ENCODE measurements at regions not wholly inside any gene's neighbourhood (a gene's known extent, or its start where the extent isn't known, plus 50 kb on each side); places are given as distances from the start of the nearest gene placed in this dataset.

GRCh38 chr3:141418751-141419150, 50.4 kb downstream of the ZBTB38 start:
- no peak for DNase-seq
- Mint-ChIP-seq H3K9me3 (peaks cover 0 to 5% (median 0%) of the 10 kb centered on the region in 7 donors), H3K4me3 (no peak overlapping the region), H3K27me3 (no peaks in the 10 kb centered on the region), H3K4me1 (peaks cover 5 to 11% (median 11%) of the 10 kb centered on the region in 3 donors), H3K36me3 (peaks cover 34% of the 10 kb centered on the region in 2 donors), H3K27ac (no peak overlapping the region)
- ATAC-seq (ENCODE audit: low read depth in 2 of 2): no peak

DNA sequence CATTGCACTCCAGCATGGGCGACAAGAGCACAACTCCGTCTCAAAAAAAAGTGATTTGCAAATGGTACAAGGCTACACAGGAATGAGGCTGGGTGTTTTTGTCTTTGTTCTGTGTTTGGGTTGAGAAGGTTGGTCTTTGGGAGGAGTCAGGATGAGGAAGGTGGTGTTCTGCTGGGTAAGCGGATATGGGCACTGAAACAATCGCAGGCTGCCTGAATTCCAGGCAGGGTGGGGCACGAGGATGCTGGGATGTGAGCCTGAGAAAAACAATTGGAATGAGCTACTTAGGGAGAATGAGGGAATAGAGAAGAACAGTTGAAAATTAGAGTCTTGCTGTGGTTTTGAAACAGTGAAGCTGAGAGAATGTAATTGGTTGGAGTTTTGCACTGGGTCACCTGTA, 51.6 kb downstream of the ZBTB38 start:
- peaks cover 23 to 26% of the 10 kb centered on the region in 2 donors for H3K36me3 Mint-ChIP-seq

DNA sequence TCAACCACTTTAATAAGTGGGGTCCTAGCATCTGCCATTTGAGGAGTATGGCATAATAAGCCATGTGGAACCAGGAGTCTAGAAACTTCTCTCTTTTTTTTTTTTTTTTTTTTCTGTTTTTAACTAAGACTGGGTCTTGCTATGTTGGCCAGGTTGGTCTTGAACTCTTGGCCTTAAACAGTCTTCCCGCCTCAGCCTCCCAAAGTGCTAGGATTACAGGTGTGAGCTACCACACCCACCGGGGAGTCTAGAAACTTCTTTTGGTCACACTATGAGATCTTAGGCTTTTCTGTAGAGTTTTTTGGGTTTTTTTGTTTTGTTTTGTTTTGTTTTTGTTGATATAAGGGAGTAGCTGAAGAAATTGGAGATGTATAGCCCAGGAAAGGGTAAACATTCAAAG, 52.9 kb downstream of the ZBTB38 start:
- Mint-ChIP-seq H3K4me1 (peaks cover 5 to 11% (median 11%) of the 10 kb centered on the region in 3 donors), H3K9me3 (peaks cover 0 to 5% (median 0%) of the 10 kb centered on the region in 7 donors), H3K36me3 (peaks cover 19 to 24% of the 10 kb centered on the region in 2 donors)

More for the DNA sequence above, 51.6 kb downstream of the ZBTB38 start:
- ATAC-seq (ENCODE audit: low read depth in 2 of 2) (no peak), DNase-seq (no peak)
- H3K4me1 Mint-ChIP-seq: peaks cover 5 to 11% (median 11%) of the 10 kb centered on the region in 3 donors
- no peaks in the 10 kb centered on the region for H3K27me3 Mint-ChIP-seq
- peak overlapping the region in 1 of 6 donors; percentile 67 for H3K27ac Mint-ChIP-seq
- peaks cover 0 to 5% (median 0%) of the 10 kb centered on the region in 7 donors for H3K9me3 Mint-ChIP-seq
- no peak overlapping the region for H3K4me3 Mint-ChIP-seq

DNA sequence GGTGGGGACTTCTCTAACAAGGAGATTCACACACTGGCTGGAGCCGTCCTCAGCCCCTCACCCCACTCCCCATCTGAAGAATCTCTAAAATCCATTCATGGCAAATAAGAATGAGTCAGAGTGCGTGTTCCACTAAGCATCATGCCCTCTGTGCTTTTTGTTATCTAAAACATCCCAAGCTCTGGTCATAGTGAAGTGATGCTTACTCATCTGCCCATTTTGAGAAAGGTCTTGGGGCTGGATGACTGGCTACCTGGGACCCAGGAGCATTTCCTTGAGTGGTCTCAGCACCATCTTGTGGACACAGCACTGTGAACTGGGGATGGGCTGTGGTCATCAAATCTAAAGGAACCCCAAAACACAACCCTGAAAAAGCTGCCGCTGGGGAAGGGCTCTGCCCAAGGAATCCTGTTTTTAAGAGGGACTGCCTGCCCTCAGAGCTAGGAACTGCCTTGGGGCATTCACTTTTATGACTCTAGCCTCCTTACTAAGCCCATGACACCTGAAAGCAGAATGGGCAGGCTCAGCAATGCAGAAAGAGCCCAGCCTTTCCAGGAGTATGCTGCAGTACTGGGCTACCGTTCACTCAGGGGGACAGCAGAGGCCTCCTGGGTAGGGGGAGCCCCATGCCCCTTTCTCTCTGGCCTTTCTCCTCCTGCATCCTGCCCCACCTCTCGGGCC, 53.5 kb downstream of the ZBTB38 start:
- Mint-ChIP-seq H3K27me3 (no peaks in the 10 kb centered on the region), H3K9me3 (peaks cover 0 to 5% (median 0%) of the 10 kb centered on the region in 7 donors), H3K4me1 (peaks cover 5 to 11% (median 11%) of the 10 kb centered on the region in 3 donors), H3K27ac (no peak overlapping the region), H3K4me3 (no peak overlapping the region), H3K36me3 (peaks cover 14 to 24% of the 10 kb centered on the region in 2 donors)
- DNase-seq: no peak
- ATAC-seq (ENCODE audit: low read depth in 2 of 2): no peak

More for the DNA sequence above, 52.9 kb downstream of the ZBTB38 start:
- Mint-ChIP-seq H3K27me3 (no peaks in the 10 kb centered on the region), H3K27ac (no peak overlapping the region), H3K4me3 (no peak overlapping the region)
- DNase-seq (no peak), ATAC-seq (ENCODE audit: low read depth in 2 of 2) (no peak)

GRCh38 chr3:141422961-141423582, 54.8 kb downstream of the ZBTB38 start:
- Mint-ChIP-seq H3K36me3 (peaks cover 13 to 18% of the 10 kb centered on the region in 2 donors), H3K4me1 (peaks cover 5 to 11% (median 11%) of the 10 kb centered on the region in 3 donors), H3K27ac (no peak overlapping the region), H3K9me3 (peaks cover 0 to 5% (median 0%) of the 10 kb centered on the region in 7 donors), H3K27me3 (no peaks in the 10 kb centered on the region), H3K4me3 (no peak overlapping the region)
- no peak for ATAC-seq (ENCODE audit: low read depth in 2 of 2)
- DNase-seq: no peak

- DNase-seq (no peak), ATAC-seq (ENCODE audit: low read depth in 2 of 2) (no peak)
- Mint-ChIP-seq H3K9me3 (no peaks in the 10 kb centered on the region), H3K4me1 (peaks cover 0 to 5% (median 0%) of the 10 kb centered on the region in 3 donors), H3K4me3 (no peak overlapping the region), H3K27me3 (no peaks in the 10 kb centered on the region), H3K27ac (no peak overlapping the region), H3K36me3 (peaks cover 7 to 8% of the 10 kb centered on the region in 2 donors)
These were observed 57.4 kb downstream of the ZBTB38 start for GRCh38 chr3:141425523-141426233.

DNA sequence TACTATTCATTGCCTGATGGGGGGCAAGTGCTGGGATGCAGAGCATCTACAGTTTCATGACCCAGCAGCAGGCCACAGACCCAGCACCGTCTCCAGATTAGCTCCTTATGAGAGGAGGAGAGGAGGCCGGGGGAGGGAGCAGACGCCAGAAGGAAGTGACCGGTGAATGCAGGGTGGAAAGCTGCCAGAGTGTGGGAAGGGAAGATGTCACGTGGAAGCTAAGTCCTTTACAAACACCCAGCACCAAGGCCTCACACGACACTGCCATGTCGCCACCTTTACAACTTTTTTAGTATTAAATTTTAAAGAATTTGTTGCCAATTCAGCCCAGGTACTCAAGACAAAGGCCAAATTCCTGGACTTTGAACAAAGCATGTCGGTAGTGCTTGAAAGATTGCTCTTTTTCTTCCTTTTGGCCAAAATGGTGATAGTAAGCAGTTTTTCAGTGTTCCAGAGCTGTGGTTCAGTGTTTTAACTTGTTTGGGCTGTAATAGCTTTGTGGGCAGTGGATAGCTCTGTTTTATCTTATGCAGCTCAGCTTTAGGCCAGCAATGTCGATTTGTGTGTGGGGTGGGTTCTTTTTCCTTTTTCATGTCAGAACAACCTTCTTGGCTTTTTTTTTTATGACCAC, 58.2 kb downstream of the ZBTB38 start:
- no peaks in the 10 kb centered on the region for H3K27me3 Mint-ChIP-seq
- DNase-seq: no peak
- no peaks in the 10 kb centered on the region for H3K9me3 Mint-ChIP-seq
- peak overlapping the region in 1 of 6 donors; percentile 87 for H3K27ac Mint-ChIP-seq
- H3K36me3 Mint-ChIP-seq: peaks cover 7 to 8% of the 10 kb centered on the region in 2 donors
- H3K4me3 Mint-ChIP-seq: no peak overlapping the region
- peaks cover 0 to 2% (median 0%) of the 10 kb centered on the region in 3 donors for H3K4me1 Mint-ChIP-seq
- no peak for ATAC-seq (ENCODE audit: low read depth in 2 of 2)

GRCh38 chr3:141427764-141428163, 59.1 kb upstream of the RASA2 start:
- H3K27me3 Mint-ChIP-seq: no peaks in the 10 kb centered on the region

GRCh38 chr3:141429371-141430035, 57.3 kb upstream of the RASA2 start:
- Mint-ChIP-seq H3K4me1 (peaks cover 4 to 6% (median 5%) of the 10 kb centered on the region in 3 donors), H3K27ac (peak overlapping the region in 1 of 6 donors; percentile 1), H3K4me3 (no peak overlapping the region), H3K36me3 (peaks cover 0 to 8% of the 10 kb centered on the region in 2 donors), H3K9me3 (no peaks in the 10 kb centered on the region), H3K27me3 (no peaks in the 10 kb centered on the region)
- DNase-seq (no peak), ATAC-seq (ENCODE audit: low read depth in 2 of 2) (no peak)

More at GRCh38 chr3:141427764-141428163, 59.1 kb upstream of the RASA2 start:
- Mint-ChIP-seq H3K36me3 (peaks cover 7 to 8% of the 10 kb centered on the region in 2 donors), H3K27ac (no peak overlapping the region), H3K4me1 (no peaks in the 10 kb centered on the region), H3K9me3 (no peaks in the 10 kb centered on the region), H3K4me3 (no peak overlapping the region)
- no peak for DNase-seq
- no peak for ATAC-seq (ENCODE audit: low read depth in 2 of 2)

GRCh38 chr3:141430316-141430715, 56.5 kb upstream of the RASA2 start:
- Mint-ChIP-seq H3K9me3 (no peaks in the 10 kb centered on the region), H3K27me3 (no peaks in the 10 kb centered on the region), H3K4me1 (peaks cover 4 to 6% (median 5%) of the 10 kb centered on the region in 3 donors), H3K27ac (no peak overlapping the region), H3K4me3 (no peak overlapping the region), H3K36me3 (peaks cover 0 to 8% of the 10 kb centered on the region in 2 donors)
- ATAC-seq (ENCODE audit: low read depth in 2 of 2) (no peak), DNase-seq (no peak)

DNA sequence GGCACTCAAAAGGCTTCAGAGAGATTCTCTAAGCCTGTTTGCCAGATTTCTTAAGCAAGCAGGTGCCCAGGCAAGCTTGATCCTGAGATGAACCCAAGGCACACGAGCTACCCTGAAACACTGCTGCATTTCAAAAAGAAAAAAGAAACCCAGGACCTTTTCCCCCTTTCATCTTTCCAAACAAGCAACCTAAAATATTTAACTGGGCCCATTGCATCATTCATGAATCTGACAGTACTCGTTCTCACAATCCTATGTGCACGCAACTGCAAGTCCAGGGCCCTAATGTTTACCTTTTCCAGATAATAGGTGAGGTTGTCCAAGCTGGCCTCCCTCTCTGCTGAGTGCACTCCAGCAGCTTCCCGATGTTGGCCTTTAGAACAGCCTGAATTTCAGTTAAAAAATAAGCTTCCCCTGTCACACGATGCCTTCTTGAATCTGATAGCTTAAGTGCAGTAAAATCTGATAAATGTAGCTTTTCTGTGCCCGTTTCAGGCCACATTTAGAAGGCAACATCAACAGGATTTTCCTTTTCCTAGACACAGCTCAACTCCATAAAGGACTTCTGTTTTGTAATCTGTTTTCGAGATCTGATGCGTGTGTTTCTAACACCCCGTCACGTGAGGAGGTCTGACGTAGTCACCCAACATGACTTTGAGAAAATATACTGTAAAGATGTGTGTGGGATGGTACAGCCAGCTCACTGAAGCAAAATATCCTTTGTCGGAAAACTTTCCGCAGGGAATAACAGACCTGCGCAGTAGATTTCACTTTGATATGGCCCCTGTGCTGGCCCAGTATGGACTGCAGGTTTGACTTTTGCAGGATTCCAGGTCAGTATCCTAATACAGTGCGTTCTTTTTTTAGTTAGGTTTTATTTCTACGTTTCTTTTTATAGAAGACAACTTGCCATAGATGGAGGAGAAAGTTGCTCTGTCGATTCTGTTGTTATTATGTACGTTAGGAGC, 55.1 kb upstream of the RASA2 start:
- no peaks in the 10 kb centered on the region for H3K9me3 Mint-ChIP-seq
- no peak overlapping the region for H3K4me3 Mint-ChIP-seq
- no peak for ATAC-seq (ENCODE audit: low read depth in 2 of 2)
- peak overlapping the region in 1 of 6 donors; percentile 43 for H3K27ac Mint-ChIP-seq
- DNase-seq: no peak
- peaks cover 4 to 6% (median 5%) of the 10 kb centered on the region in 3 donors for H3K4me1 Mint-ChIP-seq
- no peaks in the 10 kb centered on the region for H3K27me3 Mint-ChIP-seq
- H3K36me3 Mint-ChIP-seq: peaks cover 0 to 8% of the 10 kb centered on the region in 2 donors

DNA sequence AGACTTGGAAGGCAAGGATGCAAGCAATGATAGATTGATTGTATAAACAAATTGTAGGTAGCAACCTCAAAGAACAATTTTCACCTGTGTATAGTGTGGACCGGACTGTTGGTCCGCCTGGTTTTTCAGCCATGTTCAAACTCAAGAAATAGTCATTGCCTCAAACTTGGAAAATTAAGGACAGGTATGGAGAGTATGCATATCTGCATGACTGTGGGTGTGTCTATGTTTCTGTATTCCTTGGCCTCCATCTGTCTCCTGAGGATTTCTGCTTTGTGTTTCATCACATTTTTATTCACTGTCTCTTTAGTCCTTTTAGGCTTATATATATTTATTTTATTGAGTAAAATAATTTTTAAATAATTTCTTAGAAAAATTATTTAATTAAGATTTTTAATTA, 53.9 kb upstream of the RASA2 start:
- H3K9me3 Mint-ChIP-seq: no peaks in the 10 kb centered on the region
- ATAC-seq (ENCODE audit: low read depth in 2 of 2): no peak
- peaks cover 4 to 6% (median 5%) of the 10 kb centered on the region in 3 donors for H3K4me1 Mint-ChIP-seq
- no peak overlapping the region for H3K4me3 Mint-ChIP-seq
- H3K27me3 Mint-ChIP-seq: no peaks in the 10 kb centered on the region
- no peak overlapping the region for H3K27ac Mint-ChIP-seq
- peaks cover 0 to 8% of the 10 kb centered on the region in 2 donors for H3K36me3 Mint-ChIP-seq
- no peak for DNase-seq

Data from naive B cell (primary cell).